Nephron progenitor cell (in vitro differentiated cells): ENCODE measurements at regions not wholly inside any gene's neighbourhood (a gene's known extent, or its start where the extent isn't known, plus 50 kb on each side); places are given as distances from the start of the nearest gene placed in this dataset.

Experiments used
- DNase-seq: peaks from one replicate; pipeline ENCODE4 v3.0.0; 2021
- H3K27ac Mint-ChIP-seq: 2 replicates; pipeline ENCODE4 v1.8.0; 2021; ENCODE audit warnings: mild to moderate bottlenecking, moderate library complexity, mixed read lengths
- H3K27me3 Mint-ChIP-seq: 2 replicates; pipeline ENCODE4 v1.8.0; 2021; ENCODE audit warnings: mild to moderate bottlenecking, low read depth, mixed read lengths; ENCODE audit not compliant: poor library complexity
- H3K36me3 Mint-ChIP-seq: 2 replicates; pipeline ENCODE4 v1.8.0; 2021; ENCODE audit warnings: low read depth, mixed read lengths
- H3K4me1 Mint-ChIP-seq: 2 replicates; pipeline ENCODE4 v1.8.0; 2021; ENCODE audit warnings: mixed read lengths
- H3K4me3 Mint-ChIP-seq: 2 replicates; pipeline ENCODE4 v1.8.0; 2021; ENCODE audit warnings: mild to moderate bottlenecking, moderate library complexity, mixed read lengths
- H3K9me3 Mint-ChIP-seq: 2 replicates; pipeline ENCODE4 v1.8.0; 2021; ENCODE audit warnings: mild to moderate bottlenecking, moderate library complexity, mixed read lengths
- CTCF ChIP-seq: fragments of 200-600 bp; sonication (generic); IDR thresholded peaks from 2 replicates; pipeline ENCODE4 v1.5.0; 2021; ENCODE audit warnings: antibody characterized with exemption

- no peaks in the 10 kb centered on the region for H3K36me3 Mint-ChIP-seq
- no peak overlapping the region for H3K4me3 Mint-ChIP-seq
- H3K27me3 Mint-ChIP-seq = peaks cover 10% of the 10 kb centered on the region
- no peak for DNase-seq
- no peak overlapping the region for H3K27ac Mint-ChIP-seq
- H3K9me3 Mint-ChIP-seq = no peaks in the 10 kb centered on the region
- peaks cover 12% of the 10 kb centered on the region for H3K4me1 Mint-ChIP-seq
- TF ChIP-seq CTCF = no peak
Observed at GRCh38 chr20:6703047-6703446, 64.4 kb upstream of the BMP2 start.

- H3K4me1 Mint-ChIP-seq = peaks cover 10% of the 10 kb centered on the region
- H3K4me3 Mint-ChIP-seq = no peak overlapping the region
- no peak overlapping the region for H3K27ac Mint-ChIP-seq
- H3K27me3 Mint-ChIP-seq = peaks cover 10% of the 10 kb centered on the region
- no peak for TF ChIP-seq CTCF
- no peaks in the 10 kb centered on the region for H3K9me3 Mint-ChIP-seq
- DNase-seq = no peak
- no peaks in the 10 kb centered on the region for H3K36me3 Mint-ChIP-seq
Observed at GRCh38 chr20:6702144-6702543, 65.3 kb upstream of the BMP2 start.

GRCh38 chr20:6700563-6701329 lies 66.7 kb upstream of the BMP2 start:
- no peak for TF ChIP-seq CTCF
- peaks cover 7% of the 10 kb centered on the region for H3K4me1 Mint-ChIP-seq
- no peak overlapping the region for H3K4me3 Mint-ChIP-seq
- no peaks in the 10 kb centered on the region for H3K9me3 Mint-ChIP-seq
- H3K27ac Mint-ChIP-seq = no peak overlapping the region
- H3K36me3 Mint-ChIP-seq = no peaks in the 10 kb centered on the region
- DNase-seq = no peak
- H3K27me3 Mint-ChIP-seq = peaks cover 10% of the 10 kb centered on the region

- H3K4me3 Mint-ChIP-seq = no peak overlapping the region
- no peaks in the 10 kb centered on the region for H3K36me3 Mint-ChIP-seq
- no peak for DNase-seq
- no peak for TF ChIP-seq CTCF
- H3K27ac Mint-ChIP-seq = no peak overlapping the region
- peaks cover 2% of the 10 kb centered on the region for H3K9me3 Mint-ChIP-seq
- H3K4me1 Mint-ChIP-seq = peaks cover 7% of the 10 kb centered on the region
- peaks cover 10% of the 10 kb centered on the region for H3K27me3 Mint-ChIP-seq
Observed at GRCh38 chr20:6699921-6700562, 67.4 kb upstream of the BMP2 start.

GRCh38 chr20:6698723-6699122 lies 68.8 kb upstream of the BMP2 start:
- Mint-ChIP-seq H3K36me3 (no peaks in the 10 kb centered on the region), H3K9me3 (peaks cover 8% of the 10 kb centered on the region), H3K27me3 (peaks cover 10% of the 10 kb centered on the region), H3K4me1 (peaks cover 10% of the 10 kb centered on the region), H3K4me3 (no peak overlapping the region), H3K27ac (no peak overlapping the region)
- no peak for TF ChIP-seq CTCF
- no peak for DNase-seq

GRCh38 chr20:6698056-6698455 lies 69.4 kb upstream of the BMP2 start:
- H3K4me1 Mint-ChIP-seq = peaks cover 17% of the 10 kb centered on the region
- H3K27me3 Mint-ChIP-seq = peaks cover 10% of the 10 kb centered on the region
- no peak for DNase-seq
- TF ChIP-seq CTCF = no peak
- no peaks in the 10 kb centered on the region for H3K36me3 Mint-ChIP-seq
- no peak overlapping the region for H3K4me3 Mint-ChIP-seq
- H3K9me3 Mint-ChIP-seq = peaks cover 8% of the 10 kb centered on the region
- H3K27ac Mint-ChIP-seq = no peak overlapping the region
